HCT116 (cell line): ENCODE measurements at regions not wholly inside any gene's neighbourhood (a gene's known extent, or its start where the extent isn't known, plus 50 kb on each side); places are given as distances from the start of the nearest gene placed in this dataset.

Source experiments
- ATAC-seq: fragments of 200-7000 bp; cut with Tn5 transposase; 2 replicates; pipeline ENCODE4 v1.9.1; 2020; ENCODE audit warnings: mild to moderate bottlenecking, moderate library complexity
- BruUV-seq: library from RNA; stranded (reverse); fragments of 400-500 nt; replicated peaks from 2 replicates; lab custom pipeline; 2021; lab: Mats Ljungman, UMichigan
- CTCF ChIA-PET: fragments of 300-600 bp; sonication (Branson Sonifier 250); formaldehyde crosslinking; loops from one replicate; lab custom pipeline; 2021; ENCODE audit warnings: antibody characterized with exemption; lab: Charles Lee
- POLR2A ChIA-PET: fragments of 300-600, 350-600 bp; sonication (Branson Sonifier 250); formaldehyde crosslinking; loops from one replicate; lab custom pipeline; 2021; ENCODE audit warnings: antibody characterized with exemption; lab: Charles Lee
- RAD21 ChIA-PET, 2 experiments: fragments of 300-600 bp; sonication (Branson Sonifier 250); formaldehyde crosslinking; loops; one replicate each; lab custom pipeline; 2023; ENCODE audit warnings: low total read pairs in 2 of 2; ENCODE audit not compliant: uncharacterized antibody in 2 of 2, unreplicated experiment in 2 of 2, low non-redundant PET in 1 of 2; lab: Charles Lee
- DNase-seq: peaks from one replicate; pipeline ENCODE4 v3.0.0-alpha.2; 2010; ENCODE audit warnings: low read depth, low spot score
- H2AFZ ChIP-seq: fragments of 200-600 bp; shearing (Covaris generic), sonication (generic); 2 replicates; pipeline ENCODE4 v1.6.1; 2017; ENCODE audit warnings: low read depth, mixed run types, mixed read lengths, antibody characterized with exemption, low read length; ENCODE audit not compliant: poor library complexity, severe bottlenecking
- H3K27ac ChIP-seq: 2 replicates; pipeline ENCODE4 v1.5.1; 2012; ENCODE audit warnings: low read depth, low read length
- H3K27me3 ChIP-seq: fragments of 200-600 bp; sonication (generic); 2 replicates; pipeline ENCODE4 v1.6.1; 2016; ENCODE audit warnings: mixed run types, low read length, mixed read lengths; ENCODE audit not compliant: insufficient read depth
- H3K36me3 ChIP-seq, 2 experiments: fragments of 200-500 bp in 1 of 2; fragments of 200-600 bp in 1 of 2; sonication (Bioruptor generic) in 1 of 2; sonication (generic) in 1 of 2; 2 replicates each; pipeline versions ENCODE4 v1.5.1 to v1.6.1; 2014 to 2016; ENCODE audit warnings: low read length in 2 of 2, inconsistent platforms in 1 of 2, mixed read lengths in 1 of 2, mixed run types in 1 of 2; ENCODE audit not compliant: insufficient read depth in 2 of 2, control insufficient read depth in 1 of 2
- H3K4me1 ChIP-seq, 2 experiments: fragments of 200-600 bp in 1 of 2; sonication (generic) in 1 of 2; 2 replicates each; pipeline versions ENCODE4 v1.5.1 to v1.6.1; 2012 to 2017; ENCODE audit warnings: low read length in 2 of 2, inconsistent platforms in 1 of 2, mild to moderate bottlenecking in 1 of 2, mixed read lengths in 1 of 2, mixed run types in 1 of 2, moderate library complexity in 1 of 2; ENCODE audit not compliant: insufficient read depth in 2 of 2, control insufficient read depth in 1 of 2
- H3K4me2 ChIP-seq: fragments of 200-600 bp; sonication (generic); 2 replicates; pipeline ENCODE4 v1.6.1; 2017; ENCODE audit warnings: mixed run types, low read length, mixed read lengths
- H3K4me3 ChIP-seq, 2 experiments: fragments of 200-600 bp in 1 of 2; sonication (generic) in 1 of 2; replicated peaks in 1 of 2; 2 replicates each; pipeline ENCODE4 v1.5.1; 2011 to 2016; ENCODE audit warnings: low read length in 2 of 2, control low read depth in 1 of 2, low read depth in 1 of 2, mild to moderate bottlenecking in 1 of 2, mixed read lengths in 1 of 2, mixed run types in 1 of 2
- H3K79me2 ChIP-seq: fragments of 200-600 bp; sonication (generic); 2 replicates; pipeline ENCODE4 v1.6.1; 2017; ENCODE audit warnings: mild to moderate bottlenecking, mixed run types, low read length, moderate library complexity, mixed read lengths; ENCODE audit not compliant: insufficient read depth
- H3K9ac ChIP-seq: fragments of 200-600 bp; sonication (generic); 2 replicates; pipeline ENCODE4 v1.6.1; 2016; ENCODE audit warnings: low read length, mixed read lengths
- H3K9me2 ChIP-seq: fragments of 200-600 bp; sonication (generic), shearing (Covaris generic); 2 replicates; pipeline ENCODE4 v1.6.1; 2017; ENCODE audit warnings: mixed run types, mild to moderate bottlenecking, moderate library complexity; ENCODE audit not compliant: insufficient read depth
- H3K9me3 ChIP-seq, 2 experiments: fragments of 200-500 bp in 1 of 2; fragments of 200-600 bp in 1 of 2; sonication (Bioruptor generic) in 1 of 2; sonication (generic) in 1 of 2; 2 replicates each; pipeline ENCODE4 v1.6.1; 2014 to 2017; ENCODE audit warnings: low read length in 2 of 2, mixed read lengths in 2 of 2, inconsistent platforms in 1 of 2, low read depth in 1 of 2, mild to moderate bottlenecking in 1 of 2, mixed run types in 1 of 2, moderate library complexity in 1 of 2; ENCODE audit not compliant: control insufficient read depth in 1 of 2, insufficient read depth in 1 of 2
- H4K20me1 ChIP-seq: fragments of 200-600 bp; sonication (generic), shearing (Covaris generic); 2 replicates; pipeline ENCODE4 v1.6.1; 2017; ENCODE audit warnings: mixed run types, mild to moderate bottlenecking, moderate library complexity; ENCODE audit not compliant: insufficient read depth
- ATF3 ChIP-seq: IDR thresholded peaks from 2 replicates; pipeline ENCODE4 v1.6.1; 2012
- CBX3 ChIP-seq: IDR thresholded peaks from 2 replicates; pipeline ENCODE4 v1.6.1; 2012; ENCODE audit warnings: low read depth
- CEBPB ChIP-seq: IDR thresholded peaks from 2 replicates; pipeline ENCODE4 v1.6.1; 2012; ENCODE audit warnings: low read depth
- EZH2 ChIP-seq: fragments of 200-600 bp; sonication (generic); IDR thresholded peaks from 2 replicates; pipeline ENCODE4 v1.6.1; 2017; ENCODE audit warnings: antibody characterized with exemption, mixed run types
- JUND ChIP-seq: IDR thresholded peaks from 2 replicates; pipeline ENCODE4 v1.6.1; 2012
- POLR2A ChIP-seq: IDR thresholded peaks from 2 replicates; pipeline ENCODE4 v1.7.0; 2011; ENCODE audit warnings: borderline replicate concordance; ENCODE audit not compliant: insufficient read depth, insufficient read length; ENCODE audit errors: extremely low read depth
- POLR2AphosphoS5 ChIP-seq: IDR thresholded peaks from 2 replicates; pipeline ENCODE4 v1.6.1; 2011; ENCODE audit warnings: mild to moderate bottlenecking, low read depth, low read length, moderate library complexity
- RAD21 ChIP-seq: IDR thresholded peaks from 2 replicates; pipeline ENCODE4 v1.6.1; 2012; ENCODE audit warnings: low read depth, mild to moderate bottlenecking
- REST ChIP-seq: IDR thresholded peaks from 2 replicates; pipeline ENCODE4 v1.6.1; 2012; ENCODE audit warnings: low read depth
- SIN3A ChIP-seq: IDR thresholded peaks from 2 replicates; pipeline ENCODE4 v1.6.1; 2012; ENCODE audit warnings: low read depth
- SP1 ChIP-seq: IDR thresholded peaks from 2 replicates; pipeline ENCODE4 v1.6.1; 2012; ENCODE audit warnings: low read depth
- TCF7L2 ChIP-seq: IDR thresholded peaks from 2 replicates; pipeline ENCODE4 v1.7.0; 2011; ENCODE audit warnings: borderline replicate concordance, inconsistent platforms; ENCODE audit not compliant: insufficient read depth, insufficient read length; ENCODE audit errors: extremely low read depth
- YY1 ChIP-seq: IDR thresholded peaks from 2 replicates; pipeline ENCODE4 v1.6.1; 2011; ENCODE audit warnings: low read length, low read depth, moderate library complexity, mild to moderate bottlenecking; ENCODE audit not compliant: insufficient replicate concordance; ENCODE audit errors: extremely low read depth
- ZNF274 ChIP-seq: fragments of 200-500 bp; sonication (Bioruptor generic); IDR thresholded peaks from 2 replicates; pipeline ENCODE4 v1.6.1; 2014; ENCODE audit warnings: mild to moderate bottlenecking, low read depth, low read length, inconsistent platforms
- intact Hi-C: fragments of 100-400 bp; cut with micrococcal nuclease; formaldehyde crosslinking; loops from 2 replicates; pipeline ENCODE4 v1.10.0; 2022

GRCh38 chr2:139600166-139600565 lies 820.0 kb upstream of the NXPH2 start:
- no peak overlapping the region for H2AFZ ChIP-seq
- BruUV-seq: no TSS peak
- H3K4me2 ChIP-seq: no peak overlapping the region
- no peaks in the 10 kb centered on the region for H3K4me1 ChIP-seq
- ChIA-PET POLR2A (no interaction called here), CTCF (no interaction called here), RAD21 (no interaction called here)
- DNase-seq: no peak
- no peaks in the 10 kb centered on the region for H3K9me3 ChIP-seq
- no peak overlapping the region for H3K9ac ChIP-seq
- H3K79me2 ChIP-seq: no peaks in the 10 kb centered on the region
- H4K20me1 ChIP-seq: no peaks in the 10 kb centered on the region
- no peak overlapping the region for H3K27ac ChIP-seq
- no peak overlapping the region for H3K4me3 ChIP-seq
- ATAC-seq: no peak
- H3K9me2 ChIP-seq: no peaks in the 10 kb centered on the region
- no peaks in the 10 kb centered on the region for H3K36me3 ChIP-seq
- no peaks in the 10 kb centered on the region for H3K27me3 ChIP-seq
- no peak for TF ChIP-seq ZNF274
- TF ChIP-seq TCF7L2: no peak
- no peak for TF ChIP-seq SIN3A
- TF ChIP-seq CBX3: no peak
- no peak for TF ChIP-seq RAD21
- no peak for TF ChIP-seq POLR2AphosphoS5
- TF ChIP-seq REST: no peak
- TF ChIP-seq POLR2A: no peak
- TF ChIP-seq EZH2: no peak
- TF ChIP-seq JUND: no peak
- no peak for TF ChIP-seq YY1
- TF ChIP-seq ATF3: no peak
- no peak for TF ChIP-seq SP1
- no peak for TF ChIP-seq CEBPB
- intact Hi-C loops: loop anchor here (10.0 kb wide), 1 partner anchor 695 kb away; no protein-coding TSS in a partner anchor
